Suprapubic skin (tissue), 4 donors: ENCODE measurements at regions not wholly inside any gene's neighbourhood (a gene's known extent, or its start where the extent isn't known, plus 50 kb on each side); places are given as distances from the start of the nearest gene placed in this dataset.

ENCODE experiments used
- POLR2A ChIP-seq, 2 donors: fragments of 450-650 bp; IDR thresholded peaks; one replicate each; pipeline ENCODE4 v1.6.1; 2017; ENCODE audit warnings: antibody characterized with exemption in 2 of 2, mild to moderate bottlenecking in 2 of 2, moderate library complexity in 2 of 2
- POLR2AphosphoS5 ChIP-seq, 3 donors: sonication (generic); formaldehyde crosslinking; IDR thresholded peaks; one replicate each; pipeline ENCODE4 v1.6.1; 2017; ENCODE audit warnings: antibody characterized with exemption in 3 of 3
- TF ChIP-seq, protein P1 (sequence below), 2 donors: fragments of 200-600 bp in 1 of 2; fragments of 450-650 bp in 1 of 2; sonication (generic) in 1 of 2; IDR thresholded peaks; one replicate each; pipeline ENCODE4 v1.5.1; 2016 to 2019; ENCODE audit warnings: antibody characterized with exemption in 2 of 2, mild to moderate bottlenecking in 1 of 2, moderate library complexity in 1 of 2

DNA sequence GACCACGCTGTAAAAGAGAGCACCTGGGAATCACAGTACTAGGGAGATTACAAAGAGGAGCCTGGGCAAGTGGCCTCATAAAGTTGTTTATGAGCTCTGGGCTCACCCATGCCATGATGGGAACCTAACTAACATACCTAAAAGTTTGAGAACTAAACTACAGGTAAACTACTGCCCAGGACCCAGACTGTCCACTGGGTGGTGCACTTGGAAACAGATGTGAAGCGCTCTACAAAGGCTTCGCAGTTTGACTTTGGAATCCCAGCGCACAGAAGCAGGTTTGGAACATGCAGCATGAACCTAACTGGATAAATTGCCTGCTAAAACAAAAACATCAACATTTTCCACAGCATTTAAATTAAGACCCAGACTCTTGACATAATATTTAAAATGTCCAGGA lies 418.6 kb downstream of the FAM181B start:
- TF ChIP-seq POLR2A (IDR thresholded peaks at IDR 0.05) (no peak), POLR2AphosphoS5 (IDR thresholded peaks at IDR 0.05) (no peak)
- TF ChIP-seq, protein P1, sequence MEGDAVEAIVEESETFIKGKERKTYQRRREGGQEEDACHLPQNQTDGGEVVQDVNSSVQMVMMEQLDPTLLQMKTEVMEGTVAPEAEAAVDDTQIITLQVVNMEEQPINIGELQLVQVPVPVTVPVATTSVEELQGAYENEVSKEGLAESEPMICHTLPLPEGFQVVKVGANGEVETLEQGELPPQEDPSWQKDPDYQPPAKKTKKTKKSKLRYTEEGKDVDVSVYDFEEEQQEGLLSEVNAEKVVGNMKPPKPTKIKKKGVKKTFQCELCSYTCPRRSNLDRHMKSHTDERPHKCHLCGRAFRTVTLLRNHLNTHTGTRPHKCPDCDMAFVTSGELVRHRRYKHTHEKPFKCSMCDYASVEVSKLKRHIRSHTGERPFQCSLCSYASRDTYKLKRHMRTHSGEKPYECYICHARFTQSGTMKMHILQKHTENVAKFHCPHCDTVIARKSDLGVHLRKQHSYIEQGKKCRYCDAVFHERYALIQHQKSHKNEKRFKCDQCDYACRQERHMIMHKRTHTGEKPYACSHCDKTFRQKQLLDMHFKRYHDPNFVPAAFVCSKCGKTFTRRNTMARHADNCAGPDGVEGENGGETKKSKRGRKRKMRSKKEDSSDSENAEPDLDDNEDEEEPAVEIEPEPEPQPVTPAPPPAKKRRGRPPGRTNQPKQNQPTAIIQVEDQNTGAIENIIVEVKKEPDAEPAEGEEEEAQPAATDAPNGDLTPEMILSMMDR (IDR thresholded peaks at IDR 0.05): no peak
